GM21390 (cell line): ENCODE measurements at regions not wholly inside any gene's neighbourhood (a gene's known extent, or its start where the extent isn't known, plus 50 kb on each side); places are given as distances from the start of the nearest gene placed in this dataset.
"Not testable (repeated sequence)": the region's sequence is repeated elsewhere in the genome, so short reads cannot be mapped to it uniquely, and the experiment has no call there.

Experiments
- ATAC-seq: cut with Tn5 transposase; IDR thresholded peaks from one replicate; pipeline ENCODE4 v1.9.1; 2021; ENCODE audit not compliant: unreplicated experiment

GRCh38 chrX:124690495-124690894 lies 344.1 kb downstream of the SH2D1A start:
- ATAC-seq, result no peak

GRCh38 chrX:124699876-124700275 lies 353.5 kb downstream of the SH2D1A start:
- ATAC-seq, result no peak

GRCh38 chrX:124717537-124717936 lies 371.2 kb downstream of the SH2D1A start:
- no peak for ATAC-seq

- no peak for ATAC-seq
These were observed 372.7 kb downstream of the SH2D1A start for GRCh38 chrX:124719060-124719459.

- ATAC-seq, result no peak
These were observed 374.2 kb downstream of the SH2D1A start for GRCh38 chrX:124720532-124720931.

GRCh38 chrX:124725502-124725901 lies 379.1 kb downstream of the SH2D1A start:
- no peak for ATAC-seq

- ATAC-seq, result no peak
These were observed 379.9 kb downstream of the SH2D1A start for GRCh38 chrX:124726292-124726691.

- no peak for ATAC-seq
These were observed 380.5 kb downstream of the SH2D1A start for GRCh38 chrX:124726881-124727280.

- no peak for ATAC-seq
These were observed 390.3 kb downstream of the SH2D1A start for GRCh38 chrX:124736553-124737270.

- ATAC-seq, result no peak
These were observed 391.4 kb downstream of the SH2D1A start for GRCh38 chrX:124737771-124738170.

- no peak for ATAC-seq
These were observed 400.9 kb downstream of the SH2D1A start for GRCh38 chrX:124747295-124747694.

- ATAC-seq, result no peak
These were observed 418.0 kb downstream of the SH2D1A start for GRCh38 chrX:124764354-124764753.

GRCh38 chrX:124769166-124769565 lies 422.8 kb downstream of the SH2D1A start:
- no peak for ATAC-seq

GRCh38 chrX:124771292-124771691 lies 424.9 kb downstream of the SH2D1A start:
- ATAC-seq, result no peak

- ATAC-seq, result not testable (repeated sequence)
These were observed 441.9 kb downstream of the SH2D1A start for GRCh38 chrX:124788253-124788652.

- ATAC-seq, result not testable (repeated sequence)
These were observed 443.5 kb downstream of the SH2D1A start for GRCh38 chrX:124789874-124790273.

GRCh38 chrX:124791492-124792095 lies 445.2 kb downstream of the SH2D1A start:
- no peak for ATAC-seq

- no peak for ATAC-seq
These were observed 450.6 kb downstream of the SH2D1A start for GRCh38 chrX:124796989-124797388.

- ATAC-seq, result no peak
These were observed 458.6 kb downstream of the SH2D1A start for GRCh38 chrX:124804962-124805361.

GRCh38 chrX:124805486-124805885 lies 459.1 kb downstream of the SH2D1A start:
- no peak for ATAC-seq

GRCh38 chrX:124814106-124814505 lies 467.7 kb downstream of the SH2D1A start:
- ATAC-seq, result no peak

GRCh38 chrX:124818033-124818432 lies 471.7 kb downstream of the SH2D1A start:
- no peak for ATAC-seq

GRCh38 chrX:124818764-124819163 lies 472.4 kb downstream of the SH2D1A start:
- ATAC-seq, result no peak
